ENCODE measurements at regions not wholly inside any gene's neighbourhood (a gene's known extent, or its start where the extent isn't known, plus 50 kb on each side); places are given as distances from the start of the nearest gene placed in this dataset.

DNA sequence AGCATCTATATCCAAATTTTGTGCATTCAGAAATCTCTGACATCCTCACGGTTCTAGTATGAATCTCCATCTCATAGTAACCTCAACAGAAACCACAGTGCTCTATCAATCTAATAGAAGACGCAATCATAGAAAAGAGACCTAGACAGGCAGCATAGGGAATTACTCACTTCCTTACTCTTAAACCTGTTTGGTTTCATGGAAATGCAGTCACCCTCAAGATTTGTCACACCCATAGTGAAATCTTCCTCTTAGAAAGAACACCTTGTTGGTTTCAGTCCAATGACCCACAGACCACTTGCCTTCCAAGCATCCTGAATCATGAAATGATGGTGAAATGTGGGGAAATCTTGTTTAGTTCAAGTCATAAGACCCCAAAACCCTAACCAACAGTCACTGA, 166.1 kb upstream of the PRDM1 start:
- Histone ChIP-seq H3K27ac (ENCODE audit: low read depth, low read length) (no peak overlapping the region), H3K36me3 (ENCODE audit: control insufficient read depth, insufficient read depth, low read length) (no peaks in the 10 kb centered on the region), H3K9me3 (ENCODE audit: control insufficient read depth, insufficient read depth, low read length) (no peaks in the 10 kb centered on the region), H3K4me3 (ENCODE audit: low read depth, low read length) (no peak overlapping the region), H3K27me3 (ENCODE audit: control insufficient read depth, insufficient read depth, low read length) (no peaks in the 10 kb centered on the region), H3K4me1 (ENCODE audit: control insufficient read depth, insufficient read depth, low read length) (no peaks in the 10 kb centered on the region)
- 93% methylated on average over 2 of the region's 2 CpGs for WGBS (ENCODE audit: insufficient coverage)
- DNase-seq (ENCODE audit: low read depth in 4 of 6, low spot score in 6 of 6), result no peak

- no peaks in the 10 kb centered on the region for H3K27me3 ChIP-seq (ENCODE audit: control insufficient read depth, insufficient read depth, low read length)
- no peaks in the 10 kb centered on the region for H3K9me3 ChIP-seq (ENCODE audit: control insufficient read depth, insufficient read depth, low read length)
- no peak overlapping the region for H3K27ac ChIP-seq (ENCODE audit: low read depth, low read length)
- H3K4me1 ChIP-seq (ENCODE audit: control insufficient read depth, insufficient read depth, low read length), result no peaks in the 10 kb centered on the region
- DNase-seq (ENCODE audit: low read depth in 4 of 6, low spot score in 6 of 6), result no peak
- no CpG with 5 or more reads among the region's 2 CpGs for WGBS (ENCODE audit: insufficient coverage)
- no peaks in the 10 kb centered on the region for H3K36me3 ChIP-seq (ENCODE audit: control insufficient read depth, insufficient read depth, low read length)
- no peak overlapping the region for H3K4me3 ChIP-seq (ENCODE audit: low read depth, low read length)
These were observed 169.0 kb upstream of the PRDM1 start for GRCh38 chr6:105917038-105917695.

- no peak overlapping the region for H3K27ac ChIP-seq (ENCODE audit: low read depth, low read length)
- 80% methylated on average over 4 of the region's 4 CpGs for WGBS (ENCODE audit: insufficient coverage)
These were observed 175.0 kb upstream of the PRDM1 start for GRCh38 chr6:105911106-105911629.

DNA sequence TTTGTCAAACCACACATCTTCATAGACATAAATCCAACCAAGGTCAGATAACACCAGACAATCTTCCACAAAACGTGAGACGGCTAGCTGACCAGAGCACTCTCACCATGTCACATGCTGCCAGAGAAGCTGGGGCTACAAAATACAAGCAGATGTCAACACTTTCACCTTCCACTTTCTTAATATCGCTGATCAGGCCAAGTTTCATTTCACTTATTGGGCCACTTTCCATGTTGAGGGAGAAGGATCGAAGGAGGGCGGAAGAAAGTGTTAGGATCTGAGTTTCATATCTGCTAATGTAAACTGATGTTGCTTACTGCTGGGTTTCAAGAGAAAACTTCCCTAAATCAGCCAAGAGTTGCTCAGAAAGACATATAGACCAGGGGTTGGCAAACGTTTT, 177.0 kb upstream of the PRDM1 start:
- Histone ChIP-seq H3K36me3 (ENCODE audit: control insufficient read depth, insufficient read depth, low read length) (no peaks in the 10 kb centered on the region), H3K9me3 (ENCODE audit: control insufficient read depth, insufficient read depth, low read length) (no peaks in the 10 kb centered on the region), H3K4me3 (ENCODE audit: low read depth, low read length) (no peak overlapping the region), H3K4me1 (ENCODE audit: control insufficient read depth, insufficient read depth, low read length) (no peaks in the 10 kb centered on the region), H3K27ac (ENCODE audit: low read depth, low read length) (no peak overlapping the region), H3K27me3 (ENCODE audit: control insufficient read depth, insufficient read depth, low read length) (no peaks in the 10 kb centered on the region)
- DNase-seq (ENCODE audit: low read depth in 4 of 6, low spot score in 6 of 6), result no peak
- 93% methylated on average over 2 of the region's 6 CpGs for WGBS (ENCODE audit: insufficient coverage)

More at GRCh38 chr6:105911106-105911629, 175.0 kb upstream of the PRDM1 start:
- H3K9me3 ChIP-seq (ENCODE audit: control insufficient read depth, insufficient read depth, low read length), result no peaks in the 10 kb centered on the region
- H3K27me3 ChIP-seq (ENCODE audit: control insufficient read depth, insufficient read depth, low read length), result no peaks in the 10 kb centered on the region
- no peaks in the 10 kb centered on the region for H3K36me3 ChIP-seq (ENCODE audit: control insufficient read depth, insufficient read depth, low read length)
- H3K4me3 ChIP-seq (ENCODE audit: low read depth, low read length), result no peak overlapping the region
- no peaks in the 10 kb centered on the region for H3K4me1 ChIP-seq (ENCODE audit: control insufficient read depth, insufficient read depth, low read length)
- DNase-seq (ENCODE audit: low read depth in 4 of 6, low spot score in 6 of 6), result no peak

DNA sequence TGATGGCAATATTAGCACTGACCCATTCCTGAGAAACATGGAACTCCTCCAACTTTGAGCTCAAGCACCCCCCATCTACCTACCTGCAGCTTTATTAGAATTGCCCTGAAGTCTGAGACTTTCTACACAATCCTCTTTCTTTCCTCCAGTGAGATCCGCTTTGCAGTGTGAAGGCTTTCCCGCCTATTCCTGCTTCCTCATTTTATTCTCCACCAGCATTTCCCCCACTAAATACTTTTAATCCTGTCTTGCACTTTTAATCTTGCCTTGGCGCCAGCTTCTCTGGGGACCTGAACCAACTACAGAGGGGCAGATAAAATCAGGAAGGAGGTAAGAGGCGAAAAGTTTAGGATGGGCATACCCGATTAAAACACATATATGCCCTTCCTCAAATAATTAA, 178.1 kb upstream of the PRDM1 start:
- H3K4me3 ChIP-seq (ENCODE audit: low read depth, low read length), result no peak overlapping the region
- no peaks in the 10 kb centered on the region for H3K27me3 ChIP-seq (ENCODE audit: control insufficient read depth, insufficient read depth, low read length)
- no peak overlapping the region for H3K27ac ChIP-seq (ENCODE audit: low read depth, low read length)
- WGBS (ENCODE audit: insufficient coverage), result 100% methylated on average over 2 of the region's 5 CpGs
- H3K9me3 ChIP-seq (ENCODE audit: control insufficient read depth, insufficient read depth, low read length), result no peaks in the 10 kb centered on the region
- H3K36me3 ChIP-seq (ENCODE audit: control insufficient read depth, insufficient read depth, low read length), result no peaks in the 10 kb centered on the region
- no peak for DNase-seq (ENCODE audit: low read depth in 4 of 6, low spot score in 6 of 6)
- H3K4me1 ChIP-seq (ENCODE audit: control insufficient read depth, insufficient read depth, low read length), result no peaks in the 10 kb centered on the region

- no peaks in the 10 kb centered on the region for H3K27me3 ChIP-seq (ENCODE audit: control insufficient read depth, insufficient read depth, low read length)
- H3K36me3 ChIP-seq (ENCODE audit: control insufficient read depth, insufficient read depth, low read length), result no peaks in the 10 kb centered on the region
- H3K9me3 ChIP-seq (ENCODE audit: control insufficient read depth, insufficient read depth, low read length), result no peaks in the 10 kb centered on the region
- no peak overlapping the region for H3K4me3 ChIP-seq (ENCODE audit: low read depth, low read length)
- H3K4me1 ChIP-seq (ENCODE audit: control insufficient read depth, insufficient read depth, low read length), result no peaks in the 10 kb centered on the region
- no peak overlapping the region for H3K27ac ChIP-seq (ENCODE audit: low read depth, low read length)
- WGBS (ENCODE audit: insufficient coverage), result 97% methylated on average over 2 of the region's 2 CpGs
- DNase-seq (ENCODE audit: low read depth in 4 of 6, low spot score in 6 of 6), result no peak
These were observed 178.8 kb upstream of the PRDM1 start for GRCh38 chr6:105907301-105907700.

DNA sequence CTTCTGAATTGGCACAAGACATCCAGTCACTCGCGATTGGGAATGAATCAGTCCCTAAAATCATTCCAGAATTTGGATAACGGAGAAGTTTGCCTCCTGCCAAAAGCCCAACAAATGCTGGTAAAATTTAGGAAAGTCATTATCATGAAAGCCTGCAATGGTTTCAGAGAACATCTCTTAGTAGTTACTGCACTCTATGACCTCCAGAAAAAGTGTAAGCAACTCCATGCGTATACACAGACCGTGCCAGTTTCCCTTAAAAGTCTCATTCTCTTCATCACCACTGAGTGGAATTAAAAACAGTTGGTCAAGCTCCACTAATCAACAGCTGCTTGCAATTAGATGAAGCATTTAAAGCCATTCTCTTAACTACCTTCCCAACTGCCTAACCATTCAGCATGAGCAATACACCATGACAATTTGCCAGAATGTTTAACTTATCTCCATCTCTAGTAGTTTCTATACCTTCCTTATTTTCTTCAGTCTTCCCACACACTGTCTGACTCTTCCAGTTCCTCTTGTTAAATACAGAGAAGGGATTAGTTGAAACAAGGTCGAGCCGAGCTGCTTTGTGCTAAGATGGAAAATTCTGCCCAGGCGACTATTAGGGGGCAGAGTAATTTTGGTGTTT, 183.6 kb upstream of the PRDM1 start:
- Histone ChIP-seq H3K9me3 (ENCODE audit: control insufficient read depth, insufficient read depth, low read length) (no peaks in the 10 kb centered on the region), H3K4me1 (ENCODE audit: control insufficient read depth, insufficient read depth, low read length) (no peaks in the 10 kb centered on the region), H3K4me3 (ENCODE audit: low read depth, low read length) (no peak overlapping the region), H3K27me3 (ENCODE audit: control insufficient read depth, insufficient read depth, low read length) (no peaks in the 10 kb centered on the region), H3K36me3 (ENCODE audit: control insufficient read depth, insufficient read depth, low read length) (no peaks in the 10 kb centered on the region), H3K27ac (ENCODE audit: low read depth, low read length) (no peak overlapping the region)
- DNase-seq (ENCODE audit: low read depth in 4 of 6, low spot score in 6 of 6), result peak in 2 of 6 donors; percentile 19 to 88
- WGBS (ENCODE audit: insufficient coverage), result 60% methylated on average over 3 of the region's 8 CpGs

- Histone ChIP-seq H3K36me3 (ENCODE audit: control insufficient read depth, insufficient read depth, low read length) (no peaks in the 10 kb centered on the region), H3K9me3 (ENCODE audit: control insufficient read depth, insufficient read depth, low read length) (no peaks in the 10 kb centered on the region), H3K27ac (ENCODE audit: low read depth, low read length) (no peak overlapping the region), H3K27me3 (ENCODE audit: control insufficient read depth, insufficient read depth, low read length) (no peaks in the 10 kb centered on the region), H3K4me3 (ENCODE audit: low read depth, low read length) (no peak overlapping the region), H3K4me1 (ENCODE audit: control insufficient read depth, insufficient read depth, low read length) (no peaks in the 10 kb centered on the region)
- WGBS (ENCODE audit: insufficient coverage), result 80% methylated on average over 2 of the region's 3 CpGs
- DNase-seq (ENCODE audit: low read depth in 4 of 6, low spot score in 6 of 6), result no peak
These were observed 184.6 kb upstream of the PRDM1 start for GRCh38 chr6:105901583-105901982.

- H3K27ac ChIP-seq (ENCODE audit: low read depth, low read length), result peak overlapping the region; percentile 57
- WGBS (ENCODE audit: insufficient coverage), result 88% methylated on average over 10 of the region's 13 CpGs
- H3K9me3 ChIP-seq (ENCODE audit: control insufficient read depth, insufficient read depth, low read length), result no peaks in the 10 kb centered on the region
- H3K36me3 ChIP-seq (ENCODE audit: control insufficient read depth, insufficient read depth, low read length), result no peaks in the 10 kb centered on the region
- no peaks in the 10 kb centered on the region for H3K4me1 ChIP-seq (ENCODE audit: control insufficient read depth, insufficient read depth, low read length)
- H3K27me3 ChIP-seq (ENCODE audit: control insufficient read depth, insufficient read depth, low read length), result no peaks in the 10 kb centered on the region
- no peak overlapping the region for H3K4me3 ChIP-seq (ENCODE audit: low read depth, low read length)
- DNase-seq (ENCODE audit: low read depth in 4 of 6, low spot score in 6 of 6), result peak in 2 of 6 donors; percentile 12 to 39
These were observed 185.8 kb upstream of the PRDM1 start for GRCh38 chr6:105900125-105900937.

All from spinal cord (tissue), 9 donors.